ENCODE measurements at regions not wholly inside any gene's neighbourhood (a gene's known extent, or its start where the extent isn't known, plus 50 kb on each side); places are given as distances from the start of the nearest gene placed in this dataset.

DNA sequence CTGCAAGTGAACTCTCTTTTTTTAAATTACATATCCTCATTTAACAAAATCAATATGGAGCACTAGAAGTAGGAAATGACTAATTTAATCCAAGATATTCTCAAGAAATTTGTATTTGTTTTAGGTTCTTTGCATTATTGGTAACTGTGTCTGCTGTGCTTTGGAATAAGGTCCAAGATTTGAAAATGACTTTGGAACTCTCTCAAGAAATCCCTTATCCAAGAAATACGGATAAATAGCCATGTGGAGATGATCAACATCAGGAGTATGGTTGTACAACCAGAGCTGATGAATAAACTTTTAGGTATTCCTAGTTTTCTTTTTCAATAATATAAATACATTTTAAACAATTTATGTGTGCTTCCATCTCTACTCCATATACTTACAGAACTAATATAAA is 279.9 kb upstream of the SEMA3C start:
- ATAC-seq (ENCODE audit: low read depth) (no peak), DNase-seq (no peak)
- Histone ChIP-seq H3K9ac (ENCODE audit: low read length) (no peak overlapping the region), H3K4me2 (replicated peaks; ENCODE audit: low read depth, low read length, poor library complexity, severe bottlenecking) (no peak overlapping the region), H3K9me3 (ENCODE audit: control extremely low read depth in 1 of 3, control insufficient read depth in 2 of 3, insufficient read depth in 1 of 3, low read length in 2 of 3) (no peaks in the 10 kb centered on the region), H3K4me3 (ENCODE audit: control extremely low read depth in 1 of 5, extremely low read depth in 1 of 5, insufficient read depth in 1 of 5, low read depth in 2 of 5, low read length in 4 of 5) (no peak overlapping the region), H3K4me1 (ENCODE audit: control insufficient read depth in 2 of 2, insufficient read depth in 2 of 2, low read length in 2 of 2) (no peaks in the 10 kb centered on the region), H3K36me3 (replicated peaks in 1 of 2; ENCODE audit: control extremely low read depth in 1 of 2, control insufficient read depth in 1 of 2, extremely low read depth in 1 of 2, insufficient read depth in 2 of 2, low read length in 1 of 2) (no peaks in the 10 kb centered on the region), H3K79me2 (ENCODE audit: control insufficient read depth, insufficient read depth, low read length) (no peaks in the 10 kb centered on the region), H4K20me1 (ENCODE audit: control insufficient read depth, insufficient read depth, low read length, poor library complexity, severe bottlenecking) (no peaks in the 10 kb centered on the region), H3K27ac (ENCODE audit: low read length in 2 of 2) (no peak overlapping the region), H2AFZ (ENCODE audit: insufficient read depth, low read depth, low read length, poor library complexity, severe bottlenecking) (no peak overlapping the region), H3K27me3 (replicated peaks in 1 of 4; ENCODE audit: control extremely low read depth in 1 of 4, control insufficient read depth in 3 of 4, insufficient read depth in 4 of 4, low read length in 3 of 4) (no peaks in the 10 kb centered on the region)
- no peak overlapping the region for H3K4me3 Mint-ChIP-seq
- intact Hi-C loops (cut with micrococcal nuclease) = no loop called here
- TF ChIP-seq, protein P1, sequence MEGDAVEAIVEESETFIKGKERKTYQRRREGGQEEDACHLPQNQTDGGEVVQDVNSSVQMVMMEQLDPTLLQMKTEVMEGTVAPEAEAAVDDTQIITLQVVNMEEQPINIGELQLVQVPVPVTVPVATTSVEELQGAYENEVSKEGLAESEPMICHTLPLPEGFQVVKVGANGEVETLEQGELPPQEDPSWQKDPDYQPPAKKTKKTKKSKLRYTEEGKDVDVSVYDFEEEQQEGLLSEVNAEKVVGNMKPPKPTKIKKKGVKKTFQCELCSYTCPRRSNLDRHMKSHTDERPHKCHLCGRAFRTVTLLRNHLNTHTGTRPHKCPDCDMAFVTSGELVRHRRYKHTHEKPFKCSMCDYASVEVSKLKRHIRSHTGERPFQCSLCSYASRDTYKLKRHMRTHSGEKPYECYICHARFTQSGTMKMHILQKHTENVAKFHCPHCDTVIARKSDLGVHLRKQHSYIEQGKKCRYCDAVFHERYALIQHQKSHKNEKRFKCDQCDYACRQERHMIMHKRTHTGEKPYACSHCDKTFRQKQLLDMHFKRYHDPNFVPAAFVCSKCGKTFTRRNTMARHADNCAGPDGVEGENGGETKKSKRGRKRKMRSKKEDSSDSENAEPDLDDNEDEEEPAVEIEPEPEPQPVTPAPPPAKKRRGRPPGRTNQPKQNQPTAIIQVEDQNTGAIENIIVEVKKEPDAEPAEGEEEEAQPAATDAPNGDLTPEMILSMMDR (IDR thresholded peaks at IDR 0.05) = no peak
- TF ChIP-seq EZH2 (IDR thresholded peaks at IDR 0.05; ENCODE audit: borderline replicate concordance, insufficient read depth, low read depth, low read length, poor library complexity, severe bottlenecking) = no peak
- H3K9me3 Mint-ChIP-seq (ENCODE audit: insufficient read depth) = peaks cover 4% of the 10 kb centered on the region
- H3K27ac Mint-ChIP-seq = no peak overlapping the region
- no peaks in the 10 kb centered on the region for H3K4me1 Mint-ChIP-seq
- ChIA-PET POLR2A (no interaction called here), CTCF (no interaction called here)
- WGBS (ENCODE audit: insufficient coverage) = no CpG with 5 or more reads among the region's 1 CpG
- no peaks in the 10 kb centered on the region for H3K27me3 Mint-ChIP-seq

DNA sequence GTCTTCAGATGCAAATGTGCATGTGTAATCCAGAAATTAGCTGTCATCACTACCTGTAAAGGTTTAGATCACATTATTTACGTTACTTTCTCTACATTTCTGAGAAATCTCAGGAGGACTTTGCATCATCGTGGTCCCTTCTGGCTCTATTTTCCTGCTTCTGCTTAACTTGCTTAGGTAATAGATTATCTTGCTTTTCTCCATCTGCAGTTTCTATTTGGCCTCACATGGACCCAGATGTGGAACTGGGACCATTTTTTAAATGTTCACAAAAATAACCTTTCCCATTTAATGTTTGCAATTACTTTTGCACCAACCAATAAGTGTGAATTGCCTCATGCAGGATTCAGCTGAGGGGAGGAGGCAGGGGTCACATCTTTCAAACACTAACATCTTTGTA is 278.4 kb upstream of the SEMA3C start:
- Histone ChIP-seq H3K27ac (ENCODE audit: low read length in 2 of 2) (no peak overlapping the region), H3K4me2 (replicated peaks; ENCODE audit: low read depth, low read length, poor library complexity, severe bottlenecking) (no peak overlapping the region), H3K9ac (ENCODE audit: low read length) (no peak overlapping the region), H3K79me2 (ENCODE audit: control insufficient read depth, insufficient read depth, low read length) (no peaks in the 10 kb centered on the region), H3K36me3 (replicated peaks in 1 of 2; ENCODE audit: control extremely low read depth in 1 of 2, control insufficient read depth in 1 of 2, extremely low read depth in 1 of 2, insufficient read depth in 2 of 2, low read length in 1 of 2) (no peaks in the 10 kb centered on the region), H4K20me1 (ENCODE audit: control insufficient read depth, insufficient read depth, low read length, poor library complexity, severe bottlenecking) (no peaks in the 10 kb centered on the region), H3K4me1 (ENCODE audit: control insufficient read depth in 2 of 2, insufficient read depth in 2 of 2, low read length in 2 of 2) (no peaks in the 10 kb centered on the region), H3K27me3 (replicated peaks in 1 of 4; ENCODE audit: control extremely low read depth in 1 of 4, control insufficient read depth in 3 of 4, insufficient read depth in 4 of 4, low read length in 3 of 4) (no peaks in the 10 kb centered on the region), H3K9me3 (ENCODE audit: control extremely low read depth in 1 of 3, control insufficient read depth in 2 of 3, insufficient read depth in 1 of 3, low read length in 2 of 3) (no peaks in the 10 kb centered on the region), H3K4me3 (ENCODE audit: control extremely low read depth in 1 of 5, extremely low read depth in 1 of 5, insufficient read depth in 1 of 5, low read depth in 2 of 5, low read length in 4 of 5) (no peak overlapping the region), H2AFZ (ENCODE audit: insufficient read depth, low read depth, low read length, poor library complexity, severe bottlenecking) (no peak overlapping the region)
- no peaks in the 10 kb centered on the region for H3K27me3 Mint-ChIP-seq
- H3K4me3 Mint-ChIP-seq = no peak overlapping the region
- H3K4me1 Mint-ChIP-seq = no peaks in the 10 kb centered on the region
- ChIA-PET CTCF (no interaction called here), POLR2A (no interaction called here)
- intact Hi-C loops (cut with micrococcal nuclease) = no loop called here
- H3K27ac Mint-ChIP-seq = no peak overlapping the region
- H3K9me3 Mint-ChIP-seq (ENCODE audit: insufficient read depth) = peaks cover 4% of the 10 kb centered on the region
- no peak for TF ChIP-seq EZH2 (IDR thresholded peaks at IDR 0.05; ENCODE audit: borderline replicate concordance, insufficient read depth, low read depth, low read length, poor library complexity, severe bottlenecking)
- TF ChIP-seq, protein P1 (IDR thresholded peaks at IDR 0.05) = no peak
- no peak for ATAC-seq (ENCODE audit: low read depth)
- no peak for DNase-seq
- 83% methylated on average over 1 of the region's 2 CpGs for WGBS (ENCODE audit: insufficient coverage)

All from B cell (primary cell).